ENCODE measurements at regions not wholly inside any gene's neighbourhood (a gene's known extent, or its start where the extent isn't known, plus 50 kb on each side); places are given as distances from the start of the nearest gene placed in this dataset.

- Histone ChIP-seq H3K4me3 (ENCODE audit: low read depth, low read length) (no peak overlapping the region), H3K36me3 (ENCODE audit: control insufficient read depth, insufficient read depth, low read length) (no peaks in the 10 kb centered on the region), H3K27me3 (ENCODE audit: control insufficient read depth, insufficient read depth, low read length) (no peaks in the 10 kb centered on the region)
- ChIA-PET CTCF (no interaction called here), POLR2A (no interaction called here)
- TF ChIP-seq CTCF (IDR thresholded peaks at IDR 0.05; ENCODE audit: insufficient read depth, low read depth, low read length) = no peak
- DNase-seq (ENCODE audit: low read depth) = no peak
These were observed 114.1 kb upstream of the E2F7 start for GRCh38 chr12:77179515-77179914.

- Histone ChIP-seq H3K36me3 (ENCODE audit: control insufficient read depth, insufficient read depth, low read length) (no peaks in the 10 kb centered on the region), H3K27me3 (ENCODE audit: control insufficient read depth, insufficient read depth, low read length) (no peaks in the 10 kb centered on the region), H3K4me3 (ENCODE audit: low read depth, low read length) (no peak overlapping the region)
- ChIA-PET POLR2A (no interaction called here), CTCF (interaction anchor here (0.7 kb wide), 1 partner anchor 182 kb away, joined by 3 read pairs; no protein-coding TSS in a partner anchor)
- TF ChIP-seq CTCF (IDR thresholded peaks at IDR 0.05; ENCODE audit: insufficient read depth, low read depth, low read length) = no peak
- no peak for DNase-seq (ENCODE audit: low read depth)
These were observed 102.4 kb upstream of the E2F7 start for GRCh38 chr12:77167801-77168200.

GRCh38 chr12:77166696-77167095 is 101.3 kb upstream of the E2F7 start:
- POLR2A ChIA-PET = no interaction called here
- H3K27me3 ChIP-seq (ENCODE audit: control insufficient read depth, insufficient read depth, low read length) = no peaks in the 10 kb centered on the region
- no peak overlapping the region for H3K4me3 ChIP-seq (ENCODE audit: low read depth, low read length)
- no peaks in the 10 kb centered on the region for H3K36me3 ChIP-seq (ENCODE audit: control insufficient read depth, insufficient read depth, low read length)
- CTCF ChIA-PET = no interaction called here
- DNase-seq (ENCODE audit: low read depth) = no peak
- TF ChIP-seq CTCF (IDR thresholded peaks at IDR 0.05; ENCODE audit: insufficient read depth, low read depth, low read length) = no peak

- no peaks in the 10 kb centered on the region for H3K27me3 ChIP-seq (ENCODE audit: control insufficient read depth, insufficient read depth, low read length)
- H3K36me3 ChIP-seq (ENCODE audit: control insufficient read depth, insufficient read depth, low read length) = no peaks in the 10 kb centered on the region
- DNase-seq (ENCODE audit: low read depth) = no peak
- ChIA-PET CTCF (no interaction called here), POLR2A (no interaction called here)
- no peak for TF ChIP-seq CTCF (IDR thresholded peaks at IDR 0.05; ENCODE audit: insufficient read depth, low read depth, low read length)
- H3K4me3 ChIP-seq (ENCODE audit: low read depth, low read length) = no peak overlapping the region
These were observed 98.0 kb upstream of the E2F7 start for GRCh38 chr12:77163074-77164038.

GRCh38 chr12:77161944-77162343 is 96.6 kb upstream of the E2F7 start:
- no peak for TF ChIP-seq CTCF (IDR thresholded peaks at IDR 0.05; ENCODE audit: insufficient read depth, low read depth, low read length)
- POLR2A ChIA-PET = no interaction called here
- CTCF ChIA-PET = interaction anchor here (1.4 kb wide), 1 partner anchor 10 kb away, joined by 5 read pairs; no protein-coding TSS in a partner anchor
- H3K4me3 ChIP-seq (ENCODE audit: low read depth, low read length) = no peak overlapping the region
- no peaks in the 10 kb centered on the region for H3K27me3 ChIP-seq (ENCODE audit: control insufficient read depth, insufficient read depth, low read length)
- DNase-seq (ENCODE audit: low read depth) = no peak
- H3K36me3 ChIP-seq (ENCODE audit: control insufficient read depth, insufficient read depth, low read length) = no peaks in the 10 kb centered on the region
